ENCODE measurements at regions not wholly inside any gene's neighbourhood (a gene's known extent, or its start where the extent isn't known, plus 50 kb on each side); places are given as distances from the start of the nearest gene placed in this dataset.
"Not testable (repeated sequence)": the region's sequence is repeated elsewhere in the genome, so short reads cannot be mapped to it uniquely, and the experiment has no call there.

GRCh38 chr2:90069290-90069894, 1377.9 kb downstream of the RPIA start:
- no peak for DNase-seq (ENCODE audit: low read depth)

- no peak for DNase-seq (ENCODE audit: low read depth)
Observed at GRCh38 chr2:90076311-90076710, 1384.8 kb downstream of the RPIA start.

- DNase-seq (ENCODE audit: low read depth) = no peak
Observed at GRCh38 chr2:90077948-90078347, 1386.5 kb downstream of the RPIA start.

DNA sequence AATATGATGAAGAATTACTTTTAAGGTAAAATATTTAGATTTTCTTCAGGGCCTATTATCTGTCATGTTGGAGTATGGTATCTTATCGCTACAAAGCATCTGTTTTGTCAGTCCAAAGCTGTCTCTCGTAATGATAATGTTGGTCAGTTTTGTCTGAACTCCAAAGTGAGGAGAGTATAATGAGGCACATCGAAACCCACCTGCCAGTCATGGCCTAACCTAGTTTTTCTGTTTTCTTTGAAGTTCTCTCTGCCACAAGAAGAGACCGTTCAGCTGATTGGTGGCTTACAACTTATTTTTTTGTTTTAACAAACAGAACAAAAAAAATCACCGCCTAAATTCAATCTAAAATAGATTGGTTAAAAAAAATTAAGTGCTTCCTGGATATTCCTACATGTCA, 1387.9 kb downstream of the RPIA start:
- no peak for DNase-seq (ENCODE audit: low read depth)

DNA sequence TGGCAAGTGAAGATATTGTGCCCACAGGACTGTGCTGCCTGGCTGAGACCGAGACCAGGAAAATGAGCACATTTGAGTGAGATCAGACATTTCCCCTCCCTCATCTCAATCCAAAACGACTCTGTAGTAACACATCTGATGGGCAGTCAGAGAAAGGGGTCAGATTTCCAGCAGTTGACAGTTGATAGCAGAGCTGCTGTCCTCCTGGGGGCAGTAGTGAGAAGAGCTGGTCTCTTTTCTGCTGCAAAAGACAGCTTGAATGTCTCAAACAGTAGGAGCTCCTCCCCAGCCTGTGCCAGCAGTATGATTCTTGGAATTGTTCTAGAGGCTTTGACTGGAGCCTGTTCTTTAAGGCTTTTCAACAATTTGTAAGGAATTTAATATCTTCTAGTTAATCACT, 1396.3 kb downstream of the RPIA start:
- not testable (repeated sequence) for DNase-seq (ENCODE audit: low read depth)

- not testable (repeated sequence) for DNase-seq (ENCODE audit: low read depth)
Observed at GRCh38 chr2:90093571-90094270, 1402.2 kb downstream of the RPIA start.

DNA sequence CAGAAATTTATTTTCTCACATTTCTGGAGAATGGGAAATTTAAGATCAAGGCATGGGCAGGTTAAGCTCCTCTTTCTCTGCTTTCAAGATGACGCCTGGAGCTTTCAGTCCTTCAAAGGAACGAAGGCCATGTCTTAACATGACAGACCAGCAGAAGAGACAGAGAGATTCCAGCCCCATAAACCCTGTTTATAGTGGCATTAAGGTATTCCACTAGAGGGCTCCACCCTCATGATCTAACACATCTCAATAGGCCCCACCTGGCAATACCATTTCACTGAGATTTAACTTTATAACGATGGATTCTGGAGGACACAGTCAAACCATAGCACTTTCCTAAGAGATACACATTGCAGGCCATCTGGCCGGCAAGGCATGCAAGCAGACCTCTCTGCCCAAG, 1406.1 kb downstream of the RPIA start:
- DNase-seq (ENCODE audit: low read depth) = not testable (repeated sequence)

DNA sequence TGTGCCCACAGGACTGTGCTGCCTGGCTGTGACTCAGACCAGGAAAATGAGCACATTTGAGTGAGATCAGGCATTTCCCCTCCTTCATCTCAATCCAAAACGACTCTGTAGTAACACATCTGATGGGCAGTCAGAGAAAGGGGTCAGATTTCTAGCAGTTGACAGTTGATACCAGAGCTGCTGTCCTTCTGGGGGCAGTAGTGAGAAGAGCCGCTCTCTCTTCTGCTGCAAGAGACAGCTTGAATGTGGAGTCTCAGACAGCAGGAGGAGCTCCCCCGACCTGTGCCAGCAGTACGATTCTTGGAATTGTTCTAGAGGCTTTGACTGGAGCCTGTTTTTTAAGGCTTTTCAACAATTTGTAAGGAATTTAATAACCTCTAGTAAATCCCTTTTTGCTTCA, 1413.7 kb downstream of the RPIA start:
- not testable (repeated sequence) for DNase-seq (ENCODE audit: low read depth)

DNA sequence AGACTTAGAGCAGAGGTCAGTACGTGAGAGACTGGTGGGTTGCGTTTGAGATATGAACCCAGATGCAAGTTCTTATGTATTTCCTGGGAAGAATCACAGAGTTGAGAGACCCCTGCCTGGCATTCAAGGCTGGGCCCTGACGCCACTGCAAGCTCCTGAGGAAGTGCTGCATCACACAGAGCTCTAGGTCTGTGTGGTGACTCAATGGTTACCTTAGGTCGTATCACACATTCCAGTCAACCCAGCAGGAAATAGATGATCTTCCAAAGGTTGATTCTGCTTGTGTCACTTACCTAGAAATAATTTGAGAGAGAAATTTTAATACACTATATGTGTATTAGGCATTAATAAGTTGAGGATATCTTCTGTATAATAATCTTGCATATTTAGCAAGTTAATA, 1431.9 kb downstream of the RPIA start:
- DNase-seq (ENCODE audit: low read depth) = not testable (repeated sequence)

DNA sequence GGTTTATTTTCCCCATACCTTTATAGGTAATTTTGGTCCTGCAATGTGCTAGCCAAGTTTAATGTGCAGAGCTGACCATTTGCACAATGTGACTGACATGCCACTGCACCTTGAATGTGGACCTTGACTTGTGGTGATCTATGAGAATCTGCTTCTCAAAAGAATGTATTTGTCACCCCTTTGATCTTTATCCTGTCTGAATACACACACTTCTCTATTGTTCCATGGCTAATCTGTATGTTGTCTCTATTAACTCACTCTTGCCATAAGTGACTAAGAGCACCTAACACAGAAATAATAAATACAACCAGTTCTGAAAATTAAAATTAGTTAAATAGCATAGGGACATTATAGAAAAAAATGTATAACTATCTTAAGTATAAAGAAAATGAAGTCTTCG, 1447.6 kb downstream of the RPIA start:
- DNase-seq (ENCODE audit: low read depth) = not testable (repeated sequence)

- DNase-seq (ENCODE audit: low read depth) = not testable (repeated sequence)
Observed at GRCh38 chr2:90141558-90141957, 1450.1 kb downstream of the RPIA start.

DNA sequence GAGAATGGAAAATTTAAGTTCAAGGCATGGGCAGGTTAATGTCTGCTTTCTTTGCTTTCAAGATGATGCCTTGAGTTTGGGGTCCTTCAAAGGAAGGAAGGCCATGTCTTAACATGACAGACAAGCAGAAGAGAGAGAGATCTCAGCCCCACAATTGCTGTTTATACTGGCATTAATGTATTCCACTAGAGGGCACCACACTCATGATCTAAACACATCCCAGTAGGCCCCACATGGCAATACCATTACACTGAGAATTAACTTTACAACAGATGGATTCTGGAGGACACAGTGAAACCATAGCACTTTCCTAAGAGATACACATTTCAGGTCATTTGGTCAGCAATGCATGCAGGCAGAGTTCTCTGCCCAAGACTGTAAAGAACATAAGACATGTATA, 1460.3 kb downstream of the RPIA start:
- not testable (repeated sequence) for DNase-seq (ENCODE audit: low read depth)

GRCh38 chr2:90170978-90171377, 1479.5 kb downstream of the RPIA start:
- not testable (repeated sequence) for DNase-seq (ENCODE audit: low read depth)

DNA sequence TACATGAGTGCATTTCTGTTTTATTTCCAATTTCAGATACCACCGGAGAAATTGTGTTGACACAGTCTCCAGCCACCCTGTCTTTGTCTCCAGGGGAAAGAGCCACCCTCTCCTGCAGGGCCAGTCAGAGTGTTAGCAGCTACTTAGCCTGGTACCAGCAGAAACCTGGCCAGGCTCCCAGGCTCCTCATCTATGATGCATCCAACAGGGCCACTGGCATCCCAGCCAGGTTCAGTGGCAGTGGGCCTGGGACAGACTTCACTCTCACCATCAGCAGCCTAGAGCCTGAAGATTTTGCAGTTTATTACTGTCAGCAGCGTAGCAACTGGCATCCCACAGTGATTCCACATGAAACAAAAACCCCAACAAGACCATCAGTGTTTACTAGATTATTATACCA, 1481.6 kb downstream of the RPIA start:
- DNase-seq (ENCODE audit: low read depth) = not testable (repeated sequence)

- DNase-seq (ENCODE audit: low read depth) = not testable (repeated sequence)
Observed at GRCh38 chr2:90179591-90179990, 1488.1 kb downstream of the RPIA start.

- DNase-seq (ENCODE audit: low read depth) = no peak
Observed at GRCh38 chr2:90207454-90208058, 1516.1 kb downstream of the RPIA start.

GRCh38 chr2:90209009-90209408, 1517.5 kb downstream of the RPIA start:
- DNase-seq (ENCODE audit: low read depth) = no peak

GRCh38 chr2:90209806-90210205, 1518.3 kb downstream of the RPIA start:
- no peak for DNase-seq (ENCODE audit: low read depth)

GRCh38 chr2:90215880-90216279, 1524.4 kb downstream of the RPIA start:
- not testable (repeated sequence) for DNase-seq (ENCODE audit: low read depth)

- DNase-seq (ENCODE audit: low read depth) = not testable (repeated sequence)
Observed at GRCh38 chr2:90216801-90217200, 1525.3 kb downstream of the RPIA start.

DNA sequence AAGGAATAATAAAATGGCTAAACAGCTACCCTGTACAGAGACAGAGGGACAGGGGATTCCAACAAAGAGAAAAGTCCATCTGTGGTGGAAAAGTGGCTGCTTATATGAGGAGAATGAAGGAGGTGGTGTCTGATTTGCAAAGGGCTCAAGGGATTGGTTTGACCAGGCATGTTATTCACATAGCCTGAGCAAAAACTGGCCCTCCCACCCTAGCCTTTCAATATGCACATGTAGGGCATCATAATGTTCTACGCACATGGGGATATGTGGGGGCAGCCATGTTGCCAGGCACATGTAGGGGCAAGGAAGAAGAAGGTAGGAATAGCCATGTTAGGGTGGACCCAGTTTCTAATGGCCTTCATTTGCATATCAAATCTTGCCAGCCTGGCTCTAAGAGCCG, 1527.1 kb downstream of the RPIA start:
- not testable (repeated sequence) for DNase-seq (ENCODE audit: low read depth)

DNA sequence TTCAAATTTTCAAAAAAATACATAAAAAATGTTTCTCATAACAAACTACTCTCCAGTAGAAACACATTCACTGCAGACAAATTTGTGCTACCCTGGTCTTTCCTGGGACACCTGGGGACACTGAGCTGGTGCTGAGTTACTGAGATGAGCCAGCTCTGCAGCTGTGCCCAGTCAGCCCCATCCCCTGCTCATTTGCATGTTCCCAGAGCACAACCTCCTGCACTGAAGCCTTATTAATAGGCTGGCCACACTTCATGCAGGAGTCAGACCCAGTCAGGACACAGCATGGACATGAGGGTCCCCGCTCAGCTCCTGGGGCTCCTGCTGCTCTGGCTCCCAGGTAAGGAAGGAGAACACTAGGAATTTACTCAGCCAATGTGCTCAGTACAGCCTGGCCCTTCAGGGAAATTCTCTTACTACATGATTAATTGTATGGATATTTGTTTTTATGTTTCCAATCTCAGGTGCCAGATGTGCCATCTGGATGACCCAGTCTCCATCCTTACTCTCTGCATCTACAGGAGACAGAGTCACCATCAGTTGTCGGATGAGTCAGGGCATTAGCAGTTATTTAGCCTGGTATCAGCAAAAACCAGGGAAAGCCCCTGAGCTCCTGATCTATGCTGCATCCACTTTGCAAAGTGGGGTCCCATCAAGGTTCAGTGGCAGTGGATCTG, 1529.3 kb downstream of the RPIA start:
- DNase-seq (ENCODE audit: low read depth) = not testable (repeated sequence)

DNA sequence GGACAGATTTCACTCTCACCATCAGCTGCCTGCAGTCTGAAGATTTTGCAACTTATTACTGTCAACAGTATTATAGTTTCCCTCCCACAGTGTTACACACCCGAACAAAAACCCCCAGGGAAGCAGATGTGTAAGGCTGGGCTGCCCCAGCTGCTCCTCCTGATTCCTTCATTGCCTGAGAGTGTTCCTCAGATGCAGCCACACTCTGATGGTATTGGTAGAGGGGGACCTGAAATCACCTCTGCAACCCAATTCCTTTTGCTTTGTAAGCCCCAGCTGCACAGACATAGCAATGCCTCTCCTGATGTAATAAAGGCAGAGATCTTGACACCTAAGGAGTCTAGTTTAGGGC, 1529.8 kb downstream of the RPIA start:
- no peak for DNase-seq (ENCODE audit: low read depth)

Measured in amniotic epithelial cell (primary cell).